Transverse colon (tissue), 3 donors: ENCODE measurements at regions not wholly inside any gene's neighbourhood (a gene's known extent, or its start where the extent isn't known, plus 50 kb on each side); places are given as distances from the start of the nearest gene placed in this dataset.

Experiments used
- POLR2A ChIP-seq: fragments of 450-650 bp; IDR thresholded peaks from one replicate; pipeline ENCODE4 v1.6.1; 2016; ENCODE audit warnings: antibody characterized with exemption, mild to moderate bottlenecking, moderate library complexity
- POLR2AphosphoS5 ChIP-seq, 3 donors: sonication (generic); formaldehyde crosslinking; IDR thresholded peaks; one replicate each; pipeline ENCODE4 v1.6.1; 2016; ENCODE audit warnings: antibody characterized with exemption in 3 of 3

DNA sequence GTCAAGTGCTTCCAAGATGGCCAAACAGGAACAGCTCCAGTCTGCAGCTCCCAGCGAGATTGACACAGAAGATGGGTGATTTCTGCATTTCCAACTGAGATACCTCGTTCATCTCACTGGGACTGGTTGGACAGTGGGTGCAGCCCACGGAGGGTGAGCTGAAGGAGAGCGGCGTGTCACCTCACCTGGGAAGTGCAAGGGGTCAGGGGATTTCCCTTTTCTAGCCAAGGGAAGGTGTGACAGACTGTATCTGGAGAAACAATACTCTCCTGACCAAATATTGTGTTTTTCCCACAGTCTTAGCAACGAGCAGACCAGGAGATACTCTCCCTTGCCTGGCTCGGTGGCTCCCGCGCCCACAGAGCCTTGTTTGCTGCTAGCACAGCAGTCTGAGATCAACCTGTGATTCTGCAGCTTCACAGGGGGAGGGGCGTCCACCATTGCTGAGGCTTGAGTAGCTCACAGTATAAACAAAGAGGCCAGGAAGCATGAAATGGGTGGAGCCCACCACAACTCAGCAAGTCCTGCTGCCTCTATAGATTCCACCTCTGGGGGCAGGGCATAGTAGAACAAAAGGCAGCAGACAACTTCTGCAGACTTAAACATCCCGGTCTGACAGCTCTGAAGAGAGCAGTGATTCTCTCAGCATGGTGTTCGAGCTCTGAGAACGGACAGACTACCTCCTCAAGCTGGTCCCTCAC is 293.5 kb upstream of the SUCLG2 start:
- TF ChIP-seq POLR2A (no peak), POLR2AphosphoS5 (IDR thresholded peaks at IDR 0.05) (no peak)
